ENCODE measurements at regions not wholly inside any gene's neighbourhood (a gene's known extent, or its start where the extent isn't known, plus 50 kb on each side); places are given as distances from the start of the nearest gene placed in this dataset.

- Histone ChIP-seq H3K36me3 (ENCODE audit: control insufficient read depth in 1 of 2, insufficient read depth in 2 of 2, low read length in 2 of 2) (no peaks in the 10 kb centered on the region), H3K4me2 (ENCODE audit: low read length) (no peak overlapping the region), H3K79me2 (ENCODE audit: insufficient read depth, low read length) (no peaks in the 10 kb centered on the region), H4K20me1 (ENCODE audit: insufficient read depth) (no peaks in the 10 kb centered on the region), H3K9me3 (ENCODE audit: control insufficient read depth in 1 of 2, insufficient read depth in 1 of 2, low read depth in 1 of 2, low read length in 2 of 2) (no peaks in the 10 kb centered on the region), H3K9ac (ENCODE audit: low read length) (no peak overlapping the region), H3K27ac (ENCODE audit: low read depth, low read length) (no peak overlapping the region), H3K27me3 (ENCODE audit: insufficient read depth, low read length) (peaks cover 69% of the 10 kb centered on the region), H3K9me2 (ENCODE audit: insufficient read depth) (no peaks in the 10 kb centered on the region), H3K4me1 (ENCODE audit: control insufficient read depth in 1 of 2, insufficient read depth in 2 of 2, low read length in 2 of 2) (no peaks in the 10 kb centered on the region), H2AFZ (ENCODE audit: low read depth, low read length, poor library complexity, severe bottlenecking) (no peak overlapping the region), H3K4me3 (replicated peaks in 1 of 2; ENCODE audit: low read depth in 1 of 2, low read length in 2 of 2) (no peak overlapping the region)
- ChIA-PET CTCF (no interaction called here), POLR2A (no interaction called here), RAD21 (ENCODE audit: low non-redundant PET in 1 of 2, low total read pairs in 2 of 2, uncharacterized antibody in 2 of 2, unreplicated experiment in 2 of 2) (no interaction called here)
- DNase-seq (ENCODE audit: low read depth, low spot score) (no peak), ATAC-seq (no peak)
- TF ChIP-seq ZNF274 (IDR thresholded peaks at IDR 0.05; ENCODE audit: low read depth, low read length) (no peak), RAD21 (IDR thresholded peaks at IDR 0.05; ENCODE audit: low read depth) (no peak), CEBPB (IDR thresholded peaks at IDR 0.05; ENCODE audit: low read depth) (no peak), JUND (IDR thresholded peaks at IDR 0.05) (no peak)
- intact Hi-C loops (cut with micrococcal nuclease) = no loop called here
- no TSS peak for BruUV-seq (replicated peaks)
Observed at GRCh38 chr10:98080494-98080893, 50.1 kb upstream of the CRTAC1 start.
